AG09309 (cell line): ENCODE measurements at regions not wholly inside any gene's neighbourhood (a gene's known extent, or its start where the extent isn't known, plus 50 kb on each side); places are given as distances from the start of the nearest gene placed in this dataset.

ENCODE experiments used
- DNase-seq: peaks from one replicate; pipeline ENCODE4 v3.0.0-alpha.2; 2010; ENCODE audit warnings: low read depth
- H3K4me3 ChIP-seq: 2 replicates; pipeline ENCODE4 v1.5.1; 2011; ENCODE audit warnings: mild to moderate bottlenecking, low read depth, low read length, moderate library complexity; ENCODE audit not compliant: control insufficient read depth
- TF ChIP-seq, protein P1 (sequence below): IDR thresholded peaks from 2 replicates; pipeline ENCODE4 v1.5.1; 2011; ENCODE audit warnings: mild to moderate bottlenecking, low read depth, low read length, inconsistent platforms; ENCODE audit not compliant: insufficient read depth, control insufficient read depth; ENCODE audit errors: missing control alignments

GRCh38 chr9:108377382-108377781 lies 478.4 kb downstream of the ACTL7B start:
- DNase-seq = no peak
- H3K4me3 ChIP-seq = no peak overlapping the region
- TF ChIP-seq, protein P1, sequence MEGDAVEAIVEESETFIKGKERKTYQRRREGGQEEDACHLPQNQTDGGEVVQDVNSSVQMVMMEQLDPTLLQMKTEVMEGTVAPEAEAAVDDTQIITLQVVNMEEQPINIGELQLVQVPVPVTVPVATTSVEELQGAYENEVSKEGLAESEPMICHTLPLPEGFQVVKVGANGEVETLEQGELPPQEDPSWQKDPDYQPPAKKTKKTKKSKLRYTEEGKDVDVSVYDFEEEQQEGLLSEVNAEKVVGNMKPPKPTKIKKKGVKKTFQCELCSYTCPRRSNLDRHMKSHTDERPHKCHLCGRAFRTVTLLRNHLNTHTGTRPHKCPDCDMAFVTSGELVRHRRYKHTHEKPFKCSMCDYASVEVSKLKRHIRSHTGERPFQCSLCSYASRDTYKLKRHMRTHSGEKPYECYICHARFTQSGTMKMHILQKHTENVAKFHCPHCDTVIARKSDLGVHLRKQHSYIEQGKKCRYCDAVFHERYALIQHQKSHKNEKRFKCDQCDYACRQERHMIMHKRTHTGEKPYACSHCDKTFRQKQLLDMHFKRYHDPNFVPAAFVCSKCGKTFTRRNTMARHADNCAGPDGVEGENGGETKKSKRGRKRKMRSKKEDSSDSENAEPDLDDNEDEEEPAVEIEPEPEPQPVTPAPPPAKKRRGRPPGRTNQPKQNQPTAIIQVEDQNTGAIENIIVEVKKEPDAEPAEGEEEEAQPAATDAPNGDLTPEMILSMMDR = no peak

DNA sequence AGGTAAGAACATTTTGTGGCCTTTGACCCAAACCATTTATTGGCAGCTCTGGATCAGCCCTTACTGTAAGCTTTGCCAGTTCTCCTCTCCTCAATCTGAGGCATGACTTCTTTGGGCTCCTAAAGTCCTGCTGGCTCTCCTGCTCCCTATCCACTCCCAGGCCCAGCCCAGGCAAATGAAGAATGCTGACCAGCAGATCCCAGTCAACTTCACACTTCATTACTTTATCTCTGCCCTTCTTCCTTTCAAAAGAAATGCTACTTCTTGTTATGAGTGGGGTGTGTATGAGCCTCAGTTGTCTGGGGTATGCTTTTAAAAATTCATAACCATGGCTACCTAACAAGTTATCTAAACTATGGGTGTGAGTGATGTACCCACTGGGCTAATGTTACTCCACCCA lies 479.6 kb downstream of the ACTL7B start:
- TF ChIP-seq, protein P1 = no peak
- H3K4me3 ChIP-seq = no peak overlapping the region
- no peak for DNase-seq

DNA sequence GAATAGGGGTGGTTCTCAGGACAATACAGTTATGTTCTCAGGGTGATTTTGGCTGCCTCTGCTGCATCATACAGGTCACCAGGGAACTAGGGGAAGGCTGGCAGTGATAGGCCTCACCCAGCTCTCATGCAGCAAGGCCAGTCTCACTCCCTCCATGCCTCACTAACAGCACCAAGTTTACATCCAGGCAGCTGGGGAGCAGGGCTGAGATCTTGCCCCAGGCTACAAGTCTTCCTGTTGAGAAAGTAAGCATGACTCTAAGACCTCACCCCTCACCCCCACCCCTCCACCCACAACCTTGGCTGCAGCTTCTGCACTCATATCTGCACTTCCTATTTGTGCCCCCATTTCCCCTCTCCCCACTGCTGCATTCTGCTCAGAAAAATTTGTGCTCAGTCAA lies 481.2 kb downstream of the ACTL7B start:
- no peak for DNase-seq

DNA sequence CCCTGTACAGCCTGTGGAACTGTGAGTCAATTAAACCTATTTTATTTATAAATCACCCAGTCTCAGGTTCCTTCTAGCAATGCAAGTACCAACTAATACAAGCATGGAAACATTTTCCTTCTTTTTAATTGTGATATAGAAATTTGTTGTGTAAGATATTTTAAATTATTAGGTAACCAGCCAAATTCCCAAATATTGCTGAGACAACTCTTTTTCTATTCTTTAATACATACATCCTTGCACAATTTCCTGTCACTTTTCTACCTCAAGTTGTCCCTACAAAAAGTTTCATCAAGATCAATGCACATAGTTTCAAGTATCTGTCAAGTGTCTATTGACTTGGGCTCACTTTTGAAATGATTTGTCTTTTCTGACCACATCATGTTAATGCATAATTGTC lies 488.6 kb downstream of the ACTL7B start:
- TF ChIP-seq, protein P1 = no peak
- no peak overlapping the region for H3K4me3 ChIP-seq
- DNase-seq = no peak

More for the DNA sequence above, 481.2 kb downstream of the ACTL7B start:
- no peak overlapping the region for H3K4me3 ChIP-seq
- TF ChIP-seq, protein P1 = no peak

GRCh38 chr9:108363311-108363710 lies 492.5 kb downstream of the ACTL7B start:
- H3K4me3 ChIP-seq = no peak overlapping the region
- TF ChIP-seq, protein P1 = no peak
- no peak for DNase-seq

- TF ChIP-seq, protein P1 = no peak
- no peak for DNase-seq
- no peak overlapping the region for H3K4me3 ChIP-seq
These were observed 495.5 kb downstream of the ACTL7B start for GRCh38 chr9:108360304-108360703.

- TF ChIP-seq, protein P1 = no peak
- DNase-seq = no peak
- no peak overlapping the region for H3K4me3 ChIP-seq
These were observed 499.0 kb downstream of the ACTL7B start for GRCh38 chr9:108356806-108357205.
